GM12878 (cell line): ENCODE measurements at regions not wholly inside any gene's neighbourhood (a gene's known extent, or its start where the extent isn't known, plus 50 kb on each side); places are given as distances from the start of the nearest gene placed in this dataset.

Source experiments
- ATAC-seq: fragments of 200-7000 bp; cut with Tn5 transposase; 3 replicates; pipeline ENCODE4 v1.9.1; 2020; ENCODE audit warnings: mild to moderate bottlenecking, moderate library complexity
- BruUV-seq: library from RNA; stranded (reverse); fragments of 400-500 nt; replicated peaks from 2 replicates; lab custom pipeline; 2021; lab: Mats Ljungman, UMichigan
- CTCF ChIA-PET: fragments of 300-600 bp; sonication (Branson Sonifier 250); formaldehyde crosslinking; extraction: SDS; loops from one replicate; lab custom pipeline; 2021; ENCODE audit warnings: inconsistent platforms; lab: Yijun Ruan, JAX
- POLR2A ChIA-PET: fragments of 350-600 bp; formaldehyde crosslinking; extraction: SDS; loops from one replicate; lab custom pipeline; 2021; ENCODE audit warnings: inconsistent platforms; lab: Charles Lee
- RAD21 ChIA-PET: fragments of 300-600 bp; sonication (Branson Sonifier 250); formaldehyde crosslinking; loops from one replicate; lab custom pipeline; 2023; ENCODE audit warnings: antibody characterized with exemption; ENCODE audit not compliant: unreplicated experiment; lab: Charles Lee
- SMC1A ChIA-PET: fragments of 300-600 bp; sonication (Branson Sonifier 250); formaldehyde crosslinking; loops from one replicate; lab custom pipeline; 2023; ENCODE audit not compliant: unreplicated experiment, uncharacterized antibody; lab: Charles Lee
- DNase-seq: peaks from one replicate; pipeline ENCODE4 v3.0.0-alpha.2; 2011; ENCODE audit warnings: low read depth, low spot score
- FAIRE-seq: peaks from 3 replicates; lab custom pipeline; 2011; peaks lifted over from hg19 to GRCh38; lab: Jason Lieb, UNC
- H2AFZ ChIP-seq: 2 replicates; pipeline ENCODE4 v1.6.0; 2011; ENCODE audit warnings: low read depth, low read length, control low read depth; ENCODE audit not compliant: control insufficient read depth
- H3K27ac ChIP-seq: 2 replicates; pipeline ENCODE4 v1.5.1; 2011; ENCODE audit warnings: control low read depth; ENCODE audit not compliant: control insufficient read depth, insufficient read depth
- H3K27me3 ChIP-seq, 2 experiments: replicated peaks in 1 of 2; 2 replicates each; pipeline versions ENCODE4 v1.6.0 to v1.6.1; 2011; ENCODE audit warnings: low read length in 1 of 2; ENCODE audit not compliant: control insufficient read depth in 2 of 2, insufficient read depth in 2 of 2
- H3K36me3 ChIP-seq, 2 experiments: 2 replicates each; pipeline ENCODE4 v1.5.1; 2011; ENCODE audit warnings: low read length in 1 of 2; ENCODE audit not compliant: control insufficient read depth in 2 of 2, insufficient read depth in 2 of 2
- H3K4me1 ChIP-seq: 2 replicates; pipeline ENCODE4 v1.6.1; 2011; ENCODE audit warnings: mild to moderate bottlenecking, low read length, moderate library complexity, mixed read lengths; ENCODE audit not compliant: control insufficient read depth, insufficient read depth
- H3K4me2 ChIP-seq: 2 replicates; pipeline ENCODE4 v1.6.0; 2011; ENCODE audit warnings: control low read depth; ENCODE audit not compliant: control insufficient read depth, insufficient read depth
- H3K4me3 ChIP-seq: fragments of 200-600 bp; sonication (generic); 2 replicates; pipeline ENCODE4 v1.5.1; 2016
- H3K79me2 ChIP-seq: 2 replicates; pipeline ENCODE4 v1.6.0; 2011; ENCODE audit warnings: low read length; ENCODE audit not compliant: control insufficient read depth, insufficient read depth
- H3K9ac ChIP-seq: 2 replicates; pipeline ENCODE4 v1.8.0; 2011; ENCODE audit warnings: low read length, control low read depth, mixed read lengths; ENCODE audit not compliant: control insufficient read depth, insufficient read depth
- H3K9me3 ChIP-seq: replicated peaks from 3 replicates; pipeline ENCODE4 v1.5.1; 2011; ENCODE audit warnings: mild to moderate bottlenecking, low read length; ENCODE audit not compliant: control insufficient read depth, insufficient read depth
- H4K20me1 ChIP-seq: 2 replicates; pipeline ENCODE4 v1.6.0; 2011; ENCODE audit not compliant: control insufficient read depth, insufficient read depth
- ATF3 ChIP-seq: IDR thresholded peaks from 2 replicates; pipeline ENCODE4 v1.6.1; 2011; ENCODE audit warnings: low read depth, mild to moderate bottlenecking, low read length, moderate library complexity, borderline replicate concordance; ENCODE audit errors: extremely low read depth
- NFIC ChIP-seq: IDR thresholded peaks from 2 replicates; pipeline ENCODE4 v1.6.1; 2012; ENCODE audit warnings: low read depth, mild to moderate bottlenecking, inconsistent platforms, low read length, moderate library complexity
- NR2F1 ChIP-seq: fragments of 450-650 bp; conservative IDR thresholded peaks from 2 replicates; pipeline ENCODE4 v1.6.1; 2017; ENCODE audit warnings: mild to moderate bottlenecking
- POLR2A ChIP-seq: IDR thresholded peaks from 2 replicates; pipeline ENCODE4 v1.6.1; 2011; ENCODE audit warnings: low read depth, mild to moderate bottlenecking, low read length
- RB1 ChIP-seq: fragments of 450-650 bp; formaldehyde crosslinking; IDR thresholded peaks from 2 replicates; pipeline ENCODE4 v1.6.1; 2017; ENCODE audit warnings: mild to moderate bottlenecking, borderline replicate concordance
- RFX5 ChIP-seq: IDR thresholded peaks from 2 replicates; pipeline ENCODE4 v1.6.1; 2011; ENCODE audit warnings: low read depth, low read length, improper control_type of control experiment
- USF1 ChIP-seq: IDR thresholded peaks from 2 replicates; pipeline ENCODE4 v1.6.1; 2011; ENCODE audit warnings: borderline replicate concordance, low read depth, mild to moderate bottlenecking, moderate library complexity, mixed read lengths, low read length; ENCODE audit not compliant: insufficient read depth; ENCODE audit errors: extremely low read length
- ZNF274 ChIP-seq: IDR thresholded peaks from one replicate; pipeline ENCODE4 v1.8.0; 2011; ENCODE audit not compliant: insufficient read length, insufficient read depth
- ZNF384 ChIP-seq: IDR thresholded peaks from 2 replicates; pipeline ENCODE4 v1.6.1; 2012; ENCODE audit warnings: low read depth, mild to moderate bottlenecking, low read length, improper control_type of control experiment, borderline replicate concordance
- WGBS: methylation state at CpG from one replicate; pipeline ENCODE4 v1.1.6; 2016; ENCODE audit warnings: low lambda C conversion rate; ENCODE audit not compliant: insufficient replicate concordance, insufficient coverage; ENCODE audit errors: missing lambda C conversion rate; 5-methylcytosine and 5-hydroxymethylcytosine counted together
- in situ Hi-C: fragments of 300-500 bp; cut with MboI; formaldehyde crosslinking; loops from 9 replicates; pipeline ENCODE4 v1.14.3; 2018; ENCODE audit warnings: mixed read lengths
- intact Hi-C: fragments of 100-400 bp; cut with micrococcal nuclease; formaldehyde crosslinking; loops from one replicate; pipeline ENCODE4 v1.14.2; 2022; ENCODE audit not compliant: unreplicated experiment
- TF ChIP-seq, protein P1 (sequence below): fragments of 450-650 bp; formaldehyde crosslinking; IDR thresholded peaks from 2 replicates; pipeline ENCODE4 v1.4.0; 2020; ENCODE audit warnings: mild to moderate bottlenecking, moderate library complexity
- TF ChIP-seq, protein P2 (sequence below): fragments of 450-650 bp; IDR thresholded peaks from 2 replicates; pipeline ENCODE4 v1.6.1; 2017; ENCODE audit warnings: antibody characterized with exemption, mild to moderate bottlenecking, moderate library complexity

DNA sequence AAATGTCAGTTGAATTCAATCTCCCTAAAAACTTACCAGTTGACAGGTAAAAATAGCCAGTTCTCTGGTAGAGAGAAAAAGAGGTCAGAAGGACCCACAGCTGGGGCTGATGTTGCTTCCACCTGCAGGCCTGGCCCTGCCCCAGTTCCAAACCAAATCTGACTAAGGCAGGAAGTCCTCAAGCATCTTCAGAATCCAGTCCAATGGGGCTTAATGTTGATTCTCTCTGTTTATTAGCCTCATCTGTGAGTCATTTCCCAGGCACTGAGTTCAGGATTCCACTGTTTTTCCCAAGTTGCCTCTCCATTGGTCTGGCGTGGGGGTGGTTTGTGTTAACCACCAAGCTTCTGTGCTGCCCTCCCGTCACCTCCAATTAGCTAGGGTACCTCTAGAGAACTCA is 601.8 kb downstream of the INSC start (continued):
- TF ChIP-seq, protein P1, sequence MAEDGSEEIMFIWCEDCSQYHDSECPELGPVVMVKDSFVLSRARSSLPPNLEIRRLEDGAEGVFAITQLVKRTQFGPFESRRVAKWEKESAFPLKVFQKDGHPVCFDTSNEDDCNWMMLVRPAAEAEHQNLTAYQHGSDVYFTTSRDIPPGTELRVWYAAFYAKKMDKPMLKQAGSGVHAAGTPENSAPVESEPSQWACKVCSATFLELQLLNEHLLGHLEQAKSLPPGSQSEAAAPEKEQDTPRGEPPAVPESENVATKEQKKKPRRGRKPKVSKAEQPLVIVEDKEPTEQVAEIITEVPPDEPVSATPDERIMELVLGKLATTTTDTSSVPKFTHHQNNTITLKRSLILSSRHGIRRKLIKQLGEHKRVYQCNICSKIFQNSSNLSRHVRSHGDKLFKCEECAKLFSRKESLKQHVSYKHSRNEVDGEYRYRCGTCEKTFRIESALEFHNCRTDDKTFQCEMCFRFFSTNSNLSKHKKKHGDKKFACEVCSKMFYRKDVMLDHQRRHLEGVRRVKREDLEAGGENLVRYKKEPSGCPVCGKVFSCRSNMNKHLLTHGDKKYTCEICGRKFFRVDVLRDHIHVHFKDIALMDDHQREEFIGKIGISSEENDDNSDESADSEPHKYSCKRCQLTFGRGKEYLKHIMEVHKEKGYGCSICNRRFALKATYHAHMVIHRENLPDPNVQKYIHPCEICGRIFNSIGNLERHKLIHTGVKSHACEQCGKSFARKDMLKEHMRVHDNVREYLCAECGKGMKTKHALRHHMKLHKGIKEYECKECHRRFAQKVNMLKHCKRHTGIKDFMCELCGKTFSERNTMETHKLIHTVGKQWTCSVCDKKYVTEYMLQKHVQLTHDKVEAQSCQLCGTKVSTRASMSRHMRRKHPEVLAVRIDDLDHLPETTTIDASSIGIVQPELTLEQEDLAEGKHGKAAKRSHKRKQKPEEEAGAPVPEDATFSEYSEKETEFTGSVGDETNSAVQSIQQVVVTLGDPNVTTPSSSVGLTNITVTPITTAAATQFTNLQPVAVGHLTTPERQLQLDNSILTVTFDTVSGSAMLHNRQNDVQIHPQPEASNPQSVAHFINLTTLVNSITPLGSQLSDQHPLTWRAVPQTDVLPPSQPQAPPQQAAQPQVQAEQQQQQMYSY (CRISPR knock-in tag): no peak
- no peak for TF ChIP-seq NR2F1
- TF ChIP-seq ATF3: no peak

- 51% methylated on average over 5 of the region's 5 CpGs for WGBS
- no peak overlapping the region for H3K9ac ChIP-seq
- ChIA-PET RAD21 (no interaction called here), CTCF (no interaction called here), POLR2A (no interaction called here)
- no TSS peak for BruUV-seq
- no peak overlapping the region for H3K4me2 ChIP-seq
- no peak for FAIRE-seq
- TF ChIP-seq POLR2A: no peak
- no peak for TF ChIP-seq RB1
- TF ChIP-seq ZNF274: no peak
- no peak for TF ChIP-seq NFIC
- no peak for TF ChIP-seq USF1
- TF ChIP-seq, protein P2, sequence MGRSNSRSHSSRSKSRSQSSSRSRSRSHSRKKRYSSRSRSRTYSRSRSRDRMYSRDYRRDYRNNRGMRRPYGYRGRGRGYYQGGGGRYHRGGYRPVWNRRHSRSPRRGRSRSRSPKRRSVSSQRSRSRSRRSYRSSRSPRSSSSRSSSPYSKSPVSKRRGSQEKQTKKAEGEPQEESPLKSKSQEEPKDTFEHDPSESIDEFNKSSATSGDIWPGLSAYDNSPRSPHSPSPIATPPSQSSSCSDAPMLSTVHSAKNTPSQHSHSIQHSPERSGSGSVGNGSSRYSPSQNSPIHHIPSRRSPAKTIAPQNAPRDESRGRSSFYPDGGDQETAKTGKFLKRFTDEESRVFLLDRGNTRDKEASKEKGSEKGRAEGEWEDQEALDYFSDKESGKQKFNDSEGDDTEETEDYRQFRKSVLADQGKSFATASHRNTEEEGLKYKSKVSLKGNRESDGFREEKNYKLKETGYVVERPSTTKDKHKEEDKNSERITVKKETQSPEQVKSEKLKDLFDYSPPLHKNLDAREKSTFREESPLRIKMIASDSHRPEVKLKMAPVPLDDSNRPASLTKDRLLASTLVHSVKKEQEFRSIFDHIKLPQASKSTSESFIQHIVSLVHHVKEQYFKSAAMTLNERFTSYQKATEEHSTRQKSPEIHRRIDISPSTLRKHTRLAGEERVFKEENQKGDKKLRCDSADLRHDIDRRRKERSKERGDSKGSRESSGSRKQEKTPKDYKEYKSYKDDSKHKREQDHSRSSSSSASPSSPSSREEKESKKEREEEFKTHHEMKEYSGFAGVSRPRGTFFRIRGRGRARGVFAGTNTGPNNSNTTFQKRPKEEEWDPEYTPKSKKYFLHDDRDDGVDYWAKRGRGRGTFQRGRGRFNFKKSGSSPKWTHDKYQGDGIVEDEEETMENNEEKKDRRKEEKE: no peak
- no peak for TF ChIP-seq ZNF384
- no peak for TF ChIP-seq RFX5
- no peak for TF ChIP-seq NR2F1
- TF ChIP-seq, all 136 proteins: peak for 0
- SMC1A ChIA-PET: interaction anchor here (0.8 to 1.0 kb wide), 2 partner anchors 11 to 109 kb away, joined by 3 read pairs; no protein-coding TSS in a partner anchor
- intact Hi-C loops: no loop called here
- Histone ChIP-seq H3K27me3 (no peaks in the 10 kb centered on the region), H3K36me3 (no peaks in the 10 kb centered on the region), H3K27ac (no peak overlapping the region), H3K9me3 (no peaks in the 10 kb centered on the region), H3K79me2 (no peaks in the 10 kb centered on the region), H4K20me1 (no peaks in the 10 kb centered on the region), H2AFZ (no peak overlapping the region), H3K4me3 (no peak overlapping the region), H3K4me1 (no peaks in the 10 kb centered on the region)
- no peak for DNase-seq
- in situ Hi-C loops: no loop called here
- ATAC-seq: no peak
Observed at GRCh38 chr11:15720460-15720859, 605.7 kb downstream of the INSC start.
